Neural progenitor cell (in vitro differentiated cells): ENCODE measurements at regions not wholly inside any gene's neighbourhood (a gene's known extent, or its start where the extent isn't known, plus 50 kb on each side); places are given as distances from the start of the nearest gene placed in this dataset.

Experiments used
- DNase-seq: peaks from one replicate; pipeline ENCODE4 v3.0.0-alpha.2; 2016; ENCODE audit warnings: low spot score
- H2AFZ ChIP-seq: fragments of 200-600 bp; sonication (generic); replicated peaks from 2 replicates; pipeline ENCODE4 v1.6.1; 2016; ENCODE audit warnings: antibody characterized with exemption
- H3F3A ChIP-seq: fragments of 200-600 bp; sonication (generic); 2 replicates; pipeline ENCODE4 v1.6.1; 2016; ENCODE audit warnings: antibody characterized with exemption, low read depth
- H3K27ac ChIP-seq: fragments of 200-600 bp; sonication (generic); 2 replicates; pipeline ENCODE4 v1.5.1; 2016; ENCODE audit warnings: mild to moderate bottlenecking
- H3K27me3 ChIP-seq: fragments of 200-600 bp; sonication (generic); 2 replicates; pipeline ENCODE4 v1.6.1; 2016; ENCODE audit warnings: mild to moderate bottlenecking, moderate library complexity
- H3K36me3 ChIP-seq: fragments of 200-600 bp; sonication (generic); 2 replicates; pipeline ENCODE4 v1.5.1; 2016
- H3K4me1 ChIP-seq: fragments of 200-600 bp; sonication (generic); 2 replicates; pipeline ENCODE4 v1.6.1; 2016; ENCODE audit warnings: mixed run types
- H3K4me2 ChIP-seq: fragments of 200-600 bp; sonication (generic); 2 replicates; pipeline ENCODE4 v1.6.1; 2016
- H3K4me3 ChIP-seq: fragments of 200-600 bp; sonication (generic); 2 replicates; pipeline ENCODE4 v1.5.1; 2016
- H3K79me2 ChIP-seq: fragments of 200-600 bp; sonication (generic); 2 replicates; pipeline ENCODE4 v1.6.1; 2016; ENCODE audit warnings: low read depth
- H3K9ac ChIP-seq: fragments of 200-600 bp; sonication (generic); 2 replicates; pipeline ENCODE4 v1.6.1; 2016
- H3K9me3 ChIP-seq: fragments of 200-600 bp; sonication (generic); 2 replicates; pipeline ENCODE4 v1.5.1; 2016; ENCODE audit warnings: low read depth
- H4K20me1 ChIP-seq: fragments of 200-600 bp; sonication (generic); 2 replicates; pipeline ENCODE4 v1.6.1; 2016; ENCODE audit warnings: low read depth
- H3K27ac Mint-ChIP-seq: 3 replicates; pipeline ENCODE4 v1.8.0; 2021; ENCODE audit warnings: mixed read lengths
- H3K27me3 Mint-ChIP-seq: 2 replicates; pipeline ENCODE4 v1.8.0; 2022; ENCODE audit warnings: low read depth, mild to moderate bottlenecking, inconsistent platforms, moderate library complexity, mixed read lengths; ENCODE audit not compliant: insufficient read depth
- H3K36me3 Mint-ChIP-seq: 3 replicates; pipeline ENCODE4 v1.8.0; 2021; ENCODE audit warnings: mixed read lengths
- H3K4me1 Mint-ChIP-seq: 3 replicates; pipeline ENCODE4 v1.8.0; 2021; ENCODE audit warnings: mixed read lengths
- H3K4me3 Mint-ChIP-seq: 3 replicates; pipeline ENCODE4 v1.8.0; 2021; ENCODE audit warnings: mild to moderate bottlenecking, moderate library complexity, mixed read lengths
- H3K9me3 Mint-ChIP-seq: 3 replicates; pipeline ENCODE4 v1.8.0; 2020; ENCODE audit warnings: mixed read lengths
- CTCF ChIP-seq: fragments of 200-600 bp; sonication (generic); IDR thresholded peaks from 2 replicates; pipeline ENCODE4 v1.5.1; 2017; ENCODE audit warnings: antibody characterized with exemption, mild to moderate bottlenecking
- EZH2 ChIP-seq: fragments of 200-600 bp; sonication (generic); IDR thresholded peaks from 2 replicates; pipeline ENCODE4 v1.6.1; 2017; ENCODE audit warnings: antibody characterized with exemption, mild to moderate bottlenecking, moderate library complexity
- EZH2phosphoT487 ChIP-seq: fragments of 200-600 bp; sonication (generic); IDR thresholded peaks from 2 replicates; pipeline ENCODE4 v1.6.1; 2017; ENCODE audit warnings: antibody characterized with exemption

GRCh38 chr18:73787316-73787715, 360.3 kb downstream of the FBXO15 start:
- Histone ChIP-seq H3K9me3 (no peaks in the 10 kb centered on the region), H3K36me3 (no peaks in the 10 kb centered on the region), H3K27ac (no peak overlapping the region), H3K4me2 (no peak overlapping the region), H3K4me3 (no peak overlapping the region), H3K9ac (no peak overlapping the region), H4K20me1 (no peaks in the 10 kb centered on the region), H2AFZ (no peak overlapping the region), H3K79me2 (no peaks in the 10 kb centered on the region), H3F3A (no peaks in the 10 kb centered on the region), H3K27me3 (no peaks in the 10 kb centered on the region), H3K4me1 (peaks cover 7% of the 10 kb centered on the region)
- H3K27me3 Mint-ChIP-seq = peaks cover 6% of the 10 kb centered on the region
- DNase-seq = no peak
- no peaks in the 10 kb centered on the region for H3K36me3 Mint-ChIP-seq
- peaks cover 2% of the 10 kb centered on the region for H3K9me3 Mint-ChIP-seq
- H3K4me1 Mint-ChIP-seq = no peaks in the 10 kb centered on the region
- H3K4me3 Mint-ChIP-seq = no peak overlapping the region
- TF ChIP-seq CTCF (no peak), EZH2 (no peak), EZH2phosphoT487 (no peak)
- H3K27ac Mint-ChIP-seq = no peak overlapping the region

GRCh38 chr18:73785300-73785699, 362.3 kb downstream of the FBXO15 start:
- H3K9me3 ChIP-seq = no peaks in the 10 kb centered on the region
- H3K9me3 Mint-ChIP-seq = peaks cover 2% of the 10 kb centered on the region

GRCh38 chr18:73784853-73785252, 362.8 kb downstream of the FBXO15 start:
- Histone ChIP-seq H3K4me2 (no peak overlapping the region), H3F3A (no peaks in the 10 kb centered on the region), H2AFZ (no peak overlapping the region), H3K9me3 (no peaks in the 10 kb centered on the region), H3K36me3 (no peaks in the 10 kb centered on the region), H3K9ac (no peak overlapping the region), H3K27me3 (no peaks in the 10 kb centered on the region), H3K27ac (no peak overlapping the region), H3K4me3 (no peak overlapping the region), H3K79me2 (no peaks in the 10 kb centered on the region), H4K20me1 (no peaks in the 10 kb centered on the region), H3K4me1 (peaks cover 17% of the 10 kb centered on the region)
- H3K4me3 Mint-ChIP-seq = no peak overlapping the region
- H3K27me3 Mint-ChIP-seq = peaks cover 6% of the 10 kb centered on the region
- no peaks in the 10 kb centered on the region for H3K4me1 Mint-ChIP-seq
- H3K36me3 Mint-ChIP-seq = no peaks in the 10 kb centered on the region
- TF ChIP-seq EZH2phosphoT487 (no peak), EZH2 (no peak), CTCF (no peak)
- no peak for DNase-seq
- H3K27ac Mint-ChIP-seq = no peak overlapping the region
- H3K9me3 Mint-ChIP-seq = peaks cover 2% of the 10 kb centered on the region

More at GRCh38 chr18:73785300-73785699, 362.3 kb downstream of the FBXO15 start:
- Mint-ChIP-seq H3K36me3 (no peaks in the 10 kb centered on the region), H3K27me3 (peaks cover 6% of the 10 kb centered on the region), H3K4me3 (no peak overlapping the region), H3K4me1 (no peaks in the 10 kb centered on the region), H3K27ac (no peak overlapping the region)
- Histone ChIP-seq H3K4me3 (no peak overlapping the region), H3K9ac (no peak overlapping the region), H4K20me1 (no peaks in the 10 kb centered on the region), H3K36me3 (no peaks in the 10 kb centered on the region), H3F3A (no peaks in the 10 kb centered on the region), H3K79me2 (no peaks in the 10 kb centered on the region), H3K27me3 (no peaks in the 10 kb centered on the region), H2AFZ (no peak overlapping the region), H3K4me2 (no peak overlapping the region), H3K27ac (no peak overlapping the region), H3K4me1 (peaks cover 17% of the 10 kb centered on the region)
- TF ChIP-seq EZH2phosphoT487 = no peak
- TF ChIP-seq CTCF = no peak
- no peak for TF ChIP-seq EZH2
- DNase-seq = no peak

GRCh38 chr18:73782405-73782804, 365.2 kb downstream of the FBXO15 start:
- Histone ChIP-seq H2AFZ (no peak overlapping the region), H3K4me3 (no peak overlapping the region), H3K9me3 (no peaks in the 10 kb centered on the region), H3F3A (no peaks in the 10 kb centered on the region), H3K27me3 (no peaks in the 10 kb centered on the region), H3K4me1 (peaks cover 18% of the 10 kb centered on the region), H3K27ac (no peak overlapping the region), H3K9ac (no peak overlapping the region), H3K79me2 (no peaks in the 10 kb centered on the region), H4K20me1 (no peaks in the 10 kb centered on the region), H3K4me2 (no peak overlapping the region), H3K36me3 (no peaks in the 10 kb centered on the region)
- Mint-ChIP-seq H3K27ac (no peak overlapping the region), H3K36me3 (no peaks in the 10 kb centered on the region), H3K4me3 (no peak overlapping the region), H3K27me3 (peaks cover 4% of the 10 kb centered on the region), H3K4me1 (no peaks in the 10 kb centered on the region), H3K9me3 (peaks cover 2% of the 10 kb centered on the region)
- no peak for TF ChIP-seq CTCF
- TF ChIP-seq EZH2 = no peak
- TF ChIP-seq EZH2phosphoT487 = no peak
- no peak for DNase-seq
